ENCODE measurements at regions not wholly inside any gene's neighbourhood (a gene's known extent, or its start where the extent isn't known, plus 50 kb on each side); places are given as distances from the start of the nearest gene placed in this dataset.

DNA sequence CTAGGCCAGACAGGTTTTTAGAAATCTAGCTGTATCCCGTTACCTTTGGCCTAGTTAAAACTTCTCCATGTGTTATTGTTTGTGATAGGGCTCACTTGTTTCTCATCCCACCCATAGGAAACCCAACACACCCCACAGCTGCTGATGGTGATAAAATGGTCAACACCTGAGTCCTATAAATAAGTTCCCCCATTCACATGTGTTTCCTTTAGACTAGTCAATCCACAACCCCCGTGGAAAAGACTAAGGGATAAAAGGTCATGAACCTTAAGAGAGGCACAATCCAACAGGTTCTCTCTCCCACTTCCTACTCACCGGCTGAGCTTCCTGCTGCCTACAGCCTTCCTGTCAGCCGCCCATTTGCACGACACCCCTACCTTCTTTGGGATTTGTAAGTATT is 768.4 kb downstream of the JRKL start:
- Histone ChIP-seq H3K27me3 (ENCODE audit: control insufficient read depth in 2 of 2, insufficient read depth in 2 of 2, low read length in 2 of 2) (no peaks in the 10 kb centered on the region), H3K79me2 (ENCODE audit: control insufficient read depth, insufficient read depth, low read length) (no peaks in the 10 kb centered on the region), H4K20me1 (replicated peaks; ENCODE audit: control insufficient read depth, insufficient read depth, low read length) (no peaks in the 10 kb centered on the region), H3K4me1 (replicated peaks in 1 of 2; ENCODE audit: control insufficient read depth in 2 of 2, insufficient read depth in 2 of 2, low read length in 2 of 2) (no peaks in the 10 kb centered on the region), H3K4me3 (no peak overlapping the region), H3K36me3 (ENCODE audit: control insufficient read depth, insufficient read depth, low read length) (no peaks in the 10 kb centered on the region), H3K9me3 (replicated peaks; ENCODE audit: control insufficient read depth, insufficient read depth, low read depth, low read length) (no peaks in the 10 kb centered on the region), H2AFZ (ENCODE audit: low read depth, low read length) (no peak overlapping the region), H3K9me1 (ENCODE audit: control insufficient read depth, insufficient read depth, low read length) (no peaks in the 10 kb centered on the region), H3K9ac (ENCODE audit: insufficient read depth in 1 of 2, low read depth in 2 of 2, low read length in 2 of 2) (no peak overlapping the region), H3K4me2 (ENCODE audit: insufficient read depth, low read length) (no peak overlapping the region), H3K27ac (ENCODE audit: extremely low read depth, low read depth, low read length) (no peak overlapping the region)
- POLR2A ChIA-PET, result no interaction called here
- in situ Hi-C loops (cut with MboI), result no loop called here
- CTCF ChIA-PET (ENCODE audit: low intra/inter-chr PET ratio), result no interaction called here
- FAIRE-seq, result no peak
- no TSS peak for BruUV-seq (replicated peaks)
- intact Hi-C loops (cut with micrococcal nuclease), result no loop called here
- WGBS (ENCODE audit: insufficient coverage, low coverage, missing lambda C conversion rate), result 4% methylated on average over 5 of the region's 5 CpGs
- ATAC-seq, result no peak
- DNase-seq (ENCODE audit: extremely low read depth in 1 of 4, low spot score in 3 of 4), result no peak
- TF ChIP-seq MED1 (CRISPR knock-in tag; IDR thresholded peaks at IDR 0.05; ENCODE audit: borderline replicate concordance) (no peak), MGA (IDR thresholded peaks at IDR 0.05) (no peak), ZBED1 (IDR thresholded peaks at IDR 0.05) (no peak), LARP7 (IDR thresholded peaks at IDR 0.05) (no peak), ZNF347 (CRISPR knock-in tag; IDR thresholded peaks at IDR 0.05; ENCODE audit: low read depth) (no peak), EP400 (IDR thresholded peaks at IDR 0.05) (no peak), ZNF75A (CRISPR knock-in tag; IDR thresholded peaks at IDR 0.05) (no peak), CEBPG (CRISPR knock-in tag; IDR thresholded peaks at IDR 0.05) (no peak), CEBPG (tag; conservative IDR thresholded peaks at IDR 0.05 in 1 of 2, IDR thresholded peaks at IDR 0.05 in 1 of 2) (no peak), CSDE1 (IDR thresholded peaks at IDR 0.05) (no peak)
- TF ChIP-seq, protein P1, sequence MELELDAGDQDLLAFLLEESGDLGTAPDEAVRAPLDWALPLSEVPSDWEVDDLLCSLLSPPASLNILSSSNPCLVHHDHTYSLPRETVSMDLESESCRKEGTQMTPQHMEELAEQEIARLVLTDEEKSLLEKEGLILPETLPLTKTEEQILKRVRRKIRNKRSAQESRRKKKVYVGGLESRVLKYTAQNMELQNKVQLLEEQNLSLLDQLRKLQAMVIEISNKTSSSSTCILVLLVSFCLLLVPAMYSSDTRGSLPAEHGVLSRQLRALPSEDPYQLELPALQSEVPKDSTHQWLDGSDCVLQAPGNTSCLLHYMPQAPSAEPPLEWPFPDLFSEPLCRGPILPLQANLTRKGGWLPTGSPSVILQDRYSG (tag; conservative IDR thresholded peaks at IDR 0.05; ENCODE audit: low read depth), result no peak

Measured in K562 (cell line).